SK-N-MC (cell line): ENCODE measurements at regions not wholly inside any gene's neighbourhood (a gene's known extent, or its start where the extent isn't known, plus 50 kb on each side); places are given as distances from the start of the nearest gene placed in this dataset.

Source experiments
- EZH2 ChIP-seq: fragments of 200-600 bp; sonication (generic); IDR thresholded peaks from one replicate; pipeline ENCODE4 v1.6.1; 2017; ENCODE audit warnings: antibody characterized with exemption
- POLR2AphosphoS5 ChIP-seq: IDR thresholded peaks from 2 replicates; pipeline ENCODE4 v1.6.1; 2012; ENCODE audit warnings: mild to moderate bottlenecking, low read depth, low read length, borderline replicate concordance

DNA sequence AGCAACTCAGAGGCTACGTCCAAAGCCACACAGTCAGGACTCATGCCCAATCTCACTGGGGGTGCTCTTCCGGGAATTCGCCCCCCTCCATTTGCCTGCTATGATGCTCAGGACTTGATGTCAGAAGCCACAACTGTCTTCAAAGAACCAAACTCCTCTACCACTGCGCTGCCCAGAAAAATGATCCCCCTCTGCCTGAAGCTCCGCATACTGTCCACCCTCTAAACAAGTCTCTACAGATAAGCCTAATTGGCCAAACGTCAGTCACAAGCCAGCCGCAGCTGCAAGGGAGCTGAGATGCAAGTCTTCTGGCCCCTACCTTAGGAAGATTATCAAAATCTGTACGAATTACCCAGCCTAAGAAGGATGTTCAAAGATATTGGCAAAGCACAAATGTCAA lies 294.6 kb downstream of the BUD13 start:
- TF ChIP-seq POLR2AphosphoS5: no peak
- TF ChIP-seq EZH2: no peak
